ENCODE measurements at regions not wholly inside any gene's neighbourhood (a gene's known extent, or its start where the extent isn't known, plus 50 kb on each side); places are given as distances from the start of the nearest gene placed in this dataset.

- H3K4me3 ChIP-seq, result no peak overlapping the region
- H3K9me3 ChIP-seq (replicated peaks), result no peaks in the 10 kb centered on the region
- no peaks in the 10 kb centered on the region for H3K36me3 ChIP-seq
- H3K4me1 ChIP-seq, result no peaks in the 10 kb centered on the region
- no peak overlapping the region for H3K27ac ChIP-seq
- H3K27me3 ChIP-seq, result no peaks in the 10 kb centered on the region
- no peak for DNase-seq
Measured at GRCh38 chr21:34192646-34193285, 119.4 kb downstream of the MRPS6 start.

GRCh38 chr21:34195335-34195734 lies 122.0 kb downstream of the MRPS6 start:
- no peak for DNase-seq
- Histone ChIP-seq H3K4me1 (no peaks in the 10 kb centered on the region), H3K27ac (no peak overlapping the region), H3K36me3 (no peaks in the 10 kb centered on the region), H3K27me3 (no peaks in the 10 kb centered on the region), H3K4me3 (no peak overlapping the region), H3K9me3 (replicated peaks) (no peaks in the 10 kb centered on the region)

GRCh38 chr21:34196996-34197395 lies 123.6 kb downstream of the MRPS6 start:
- no peaks in the 10 kb centered on the region for H3K9me3 ChIP-seq (replicated peaks)
- H3K36me3 ChIP-seq, result no peaks in the 10 kb centered on the region
- H3K27me3 ChIP-seq, result no peaks in the 10 kb centered on the region
- H3K4me1 ChIP-seq, result no peaks in the 10 kb centered on the region
- H3K27ac ChIP-seq, result no peak overlapping the region
- DNase-seq, result no peak
- no peak overlapping the region for H3K4me3 ChIP-seq

GRCh38 chr21:34197561-34197960 lies 124.2 kb downstream of the MRPS6 start:
- H3K4me1 ChIP-seq, result no peaks in the 10 kb centered on the region
- no peaks in the 10 kb centered on the region for H3K27me3 ChIP-seq
- no peak overlapping the region for H3K27ac ChIP-seq
- DNase-seq, result no peak
- H3K4me3 ChIP-seq, result no peak overlapping the region
- H3K36me3 ChIP-seq, result no peaks in the 10 kb centered on the region
- H3K9me3 ChIP-seq (replicated peaks), result no peaks in the 10 kb centered on the region

GRCh38 chr21:34198231-34199120 lies 125.1 kb downstream of the MRPS6 start:
- H3K4me1 ChIP-seq, result no peaks in the 10 kb centered on the region
- H3K36me3 ChIP-seq, result no peaks in the 10 kb centered on the region
- no peaks in the 10 kb centered on the region for H3K9me3 ChIP-seq (replicated peaks)
- no peak overlapping the region for H3K27ac ChIP-seq
- no peak overlapping the region for H3K4me3 ChIP-seq
- H3K27me3 ChIP-seq, result no peaks in the 10 kb centered on the region
- DNase-seq, result no peak

GRCh38 chr21:34199121-34199910 lies 125.9 kb downstream of the MRPS6 start:
- Histone ChIP-seq H3K36me3 (no peaks in the 10 kb centered on the region), H3K4me3 (no peak overlapping the region), H3K27ac (no peak overlapping the region), H3K4me1 (no peaks in the 10 kb centered on the region), H3K9me3 (replicated peaks) (no peaks in the 10 kb centered on the region), H3K27me3 (no peaks in the 10 kb centered on the region)
- DNase-seq, result no peak

- Histone ChIP-seq H3K36me3 (no peaks in the 10 kb centered on the region), H3K9me3 (replicated peaks) (no peaks in the 10 kb centered on the region), H3K27ac (no peak overlapping the region), H3K4me3 (no peak overlapping the region), H3K27me3 (no peaks in the 10 kb centered on the region), H3K4me1 (no peaks in the 10 kb centered on the region)
- no peak for DNase-seq
Measured at GRCh38 chr21:34200288-34200905, 127.0 kb downstream of the MRPS6 start.

- no peak for DNase-seq
- Histone ChIP-seq H3K4me3 (no peak overlapping the region), H3K36me3 (no peaks in the 10 kb centered on the region), H3K27ac (no peak overlapping the region), H3K27me3 (no peaks in the 10 kb centered on the region), H3K9me3 (replicated peaks) (no peaks in the 10 kb centered on the region), H3K4me1 (no peaks in the 10 kb centered on the region)
Measured at GRCh38 chr21:34201001-34201400, 127.6 kb downstream of the MRPS6 start.

- Histone ChIP-seq H3K4me1 (no peaks in the 10 kb centered on the region), H3K36me3 (no peaks in the 10 kb centered on the region), H3K4me3 (no peak overlapping the region), H3K27me3 (no peaks in the 10 kb centered on the region), H3K27ac (no peak overlapping the region), H3K9me3 (replicated peaks) (no peaks in the 10 kb centered on the region)
- no peak for DNase-seq
Measured at GRCh38 chr21:34201481-34201858, 128.1 kb downstream of the MRPS6 start.

GRCh38 chr21:34202553-34203372 lies 129.4 kb downstream of the MRPS6 start:
- no peak overlapping the region for H3K27ac ChIP-seq
- no peaks in the 10 kb centered on the region for H3K4me1 ChIP-seq
- H3K9me3 ChIP-seq (replicated peaks), result no peaks in the 10 kb centered on the region
- H3K4me3 ChIP-seq, result no peak overlapping the region
- H3K27me3 ChIP-seq, result no peaks in the 10 kb centered on the region
- DNase-seq, result no peak
- no peaks in the 10 kb centered on the region for H3K36me3 ChIP-seq

- no peaks in the 10 kb centered on the region for H3K36me3 ChIP-seq
Measured at GRCh38 chr21:34203851-34204420, 130.6 kb downstream of the MRPS6 start.

GRCh38 chr21:34204481-34205439 lies 131.4 kb downstream of the MRPS6 start:
- Histone ChIP-seq H3K4me3 (no peak overlapping the region), H3K4me1 (no peaks in the 10 kb centered on the region), H3K27ac (no peak overlapping the region), H3K27me3 (no peaks in the 10 kb centered on the region), H3K9me3 (replicated peaks) (no peaks in the 10 kb centered on the region), H3K36me3 (no peaks in the 10 kb centered on the region)
- peak in 1 of 2 experiments; percentile 4 for DNase-seq

More at GRCh38 chr21:34203851-34204420, 130.6 kb downstream of the MRPS6 start:
- H3K4me1 ChIP-seq, result no peaks in the 10 kb centered on the region
- no peak overlapping the region for H3K27ac ChIP-seq
- no peaks in the 10 kb centered on the region for H3K27me3 ChIP-seq
- no peak for DNase-seq
- no peak overlapping the region for H3K4me3 ChIP-seq
- no peaks in the 10 kb centered on the region for H3K9me3 ChIP-seq (replicated peaks)
